Stimulated activated naive CD8-positive, alpha-beta T cell treated with anti-CD3 and anti-CD28 coated beads, Interleukin-15, Interleukin-2, amounts not matched to agents 100 U/mL and 50 U/mL, for 24 hours (primary cell): ENCODE measurements at regions not wholly inside any gene's neighbourhood (a gene's known extent, or its start where the extent isn't known, plus 50 kb on each side); places are given as distances from the start of the nearest gene placed in this dataset.
"Not testable (repeated sequence)": the region's sequence is repeated elsewhere in the genome, so short reads cannot be mapped to it uniquely, and the experiment has no call there.

ENCODE experiments used
- ATAC-seq: fragments of 150-1000 bp; cut with Tn5 transposase; one replicate; pipeline ENCODE4 v1.10.0; 2021
- DNase-seq: peaks from one replicate; pipeline ENCODE4 v3.0.0; 2021

- ATAC-seq (no peak), DNase-seq (no peak)
Measured at GRCh38 chr20:50329981-50330503, 139.4 kb downstream of the CEBPB start.

- DNase-seq (no peak), ATAC-seq (no peak)
Measured at GRCh38 chr20:50330504-50331313, 140.1 kb downstream of the CEBPB start.

- no peak for DNase-seq
- no peak for ATAC-seq
Measured at GRCh38 chr20:50331469-50332363, 141.1 kb downstream of the CEBPB start.

- DNase-seq, result no peak
- no peak for ATAC-seq
Measured at GRCh38 chr20:50332491-50332980, 141.9 kb downstream of the CEBPB start.

- ATAC-seq (no peak), DNase-seq (no peak)
Measured at GRCh38 chr20:50333131-50333670, 142.6 kb downstream of the CEBPB start.

- DNase-seq (no peak), ATAC-seq (no peak)
Measured at GRCh38 chr20:50333812-50334211, 143.2 kb downstream of the CEBPB start.

GRCh38 chr20:50334512-50334911 lies 143.9 kb downstream of the CEBPB start:
- not testable (repeated sequence) for ATAC-seq, DNase-seq

GRCh38 chr20:50335105-50335504 lies 144.5 kb downstream of the CEBPB start:
- no peak for DNase-seq

GRCh38 chr20:50335866-50336265 lies 145.2 kb downstream of the CEBPB start:
- no peak for ATAC-seq
- DNase-seq, result no peak

More at GRCh38 chr20:50335105-50335504, 144.5 kb downstream of the CEBPB start:
- peak; percentile 9 for ATAC-seq

- ATAC-seq, result no peak
- DNase-seq, result no peak
Measured at GRCh38 chr20:50336661-50337060, 146.0 kb downstream of the CEBPB start.

GRCh38 chr20:50337521-50338466 lies 147.2 kb downstream of the CEBPB start:
- ATAC-seq (no peak), DNase-seq (no peak)

- ATAC-seq (peak; percentile 87), DNase-seq (peak; percentile 80)
Measured at GRCh38 chr20:50338479-50339391, 148.1 kb downstream of the CEBPB start.

- peak; percentile 59 for DNase-seq
- peak; percentile 12 for ATAC-seq
Measured at GRCh38 chr20:50339466-50339901, 148.9 kb downstream of the CEBPB start.

- DNase-seq (no peak), ATAC-seq (no peak)
Measured at GRCh38 chr20:50340541-50340940, 149.9 kb downstream of the CEBPB start.

GRCh38 chr20:50341050-50341449 lies 150.4 kb downstream of the CEBPB start:
- ATAC-seq (no peak), DNase-seq (no peak)

- DNase-seq (no peak), ATAC-seq (no peak)
Measured at GRCh38 chr20:50341880-50342637, 151.4 kb downstream of the CEBPB start.

- no peak for DNase-seq
- ATAC-seq, result no peak
Measured at GRCh38 chr20:50342638-50343102, 152.0 kb downstream of the CEBPB start.

- DNase-seq (no peak), ATAC-seq (no peak)
Measured at GRCh38 chr20:50343125-50343489, 152.5 kb downstream of the CEBPB start.

- no peak for ATAC-seq
- no peak for DNase-seq
Measured at GRCh38 chr20:50343490-50344179, 153.0 kb downstream of the CEBPB start.
